Pancreas (tissue), 10 donors: ENCODE measurements at regions not wholly inside any gene's neighbourhood (a gene's known extent, or its start where the extent isn't known, plus 50 kb on each side); places are given as distances from the start of the nearest gene placed in this dataset.

Experiments used
- ATAC-seq, 4 donors: fragments of 200-7000 bp; cut with Tn5 transposase; one replicate each; pipeline versions ENCODE4 v1.8.0 to v1.9.1; 2020; ENCODE audit warnings: mild to moderate bottlenecking in 4 of 4, moderate library complexity in 4 of 4
- DNase-seq, 6 donors: peaks; one replicate each; pipeline ENCODE4 v3.0.0-alpha.2; 2020
- FAIRE-seq: peaks from 2 replicates; lab custom pipeline; 2012; peaks lifted over from hg19 to GRCh38; lab: Jason Lieb, UNC
- H3K27ac ChIP-seq, 4 donors: fragments of 200-600 bp; sonication (generic); 1 replicate in 3 of 4; 2 replicates in 1 of 4; pipeline versions ENCODE4 v1.5.0 to v1.8.0; 2020
- H3K27me3 ChIP-seq, 4 donors: fragments of 200-600 bp; one replicate each; pipeline ENCODE4 v1.8.0; 2021
- H3K36me3 ChIP-seq, 3 donors: fragments of 200-600 bp; sonication (generic) in 1 of 3; one replicate each; pipeline versions ENCODE4 v1.5.0 to v1.8.0; 2020 to 2021
- H3K4me1 ChIP-seq, 3 donors: fragments of 200-600 bp; one replicate each; pipeline ENCODE4 v1.8.0; 2021
- H3K4me3 ChIP-seq, 4 donors: fragments of 200-600 bp; sonication (generic) in 2 of 4; one replicate each; pipeline versions ENCODE4 v1.5.0 to v1.8.0; 2020 to 2021
- H3K9me3 ChIP-seq, 4 donors: fragments of 200-600 bp; one replicate each; pipeline ENCODE4 v1.8.0; 2021
- CTCF ChIP-seq, 4 donors: fragments of 200-600 bp; sonication (generic) in 3 of 4; IDR thresholded peaks; one replicate each; pipeline versions ENCODE4 v1.5.0 to v1.8.0; 2021; ENCODE audit warnings: antibody characterized with exemption in 4 of 4
- WGBS, 2 donors: extraction: QIAGEN DNeasy Blood & Tissue Kit; methylation state at CpG; one replicate each; pipeline ENCODE4 v1.1.7; 2013; 5-methylcytosine and 5-hydroxymethylcytosine counted together
- intact Hi-C, 3 donors: fragments of 100-400 bp; cut with DNase I; formaldehyde crosslinking; loops; one replicate each; pipeline versions ENCODE4 v1.11.1 to v1.14.2; 2022
- donor health status: healthy with polysubstance abuse.
- donor health status: DM: no; HTN: no; CAD: no; lungs with moderate emphysema.
- donor health status: DM: no; HTN: no; CAD: no.
- donor health status: control.
- donor health status: control.
- donor health status: Bipolar disorder and iron deficiency.
- donor health status: DM: yes; HTN: yes; CAD: no.
- donor health status: DM: no; HTN: no; CAD: no.
- donor health status: DM: no; HTN: no; CAD: no.
- donor health status: DM: yes; HTN: yes; CAD: no.

DNA sequence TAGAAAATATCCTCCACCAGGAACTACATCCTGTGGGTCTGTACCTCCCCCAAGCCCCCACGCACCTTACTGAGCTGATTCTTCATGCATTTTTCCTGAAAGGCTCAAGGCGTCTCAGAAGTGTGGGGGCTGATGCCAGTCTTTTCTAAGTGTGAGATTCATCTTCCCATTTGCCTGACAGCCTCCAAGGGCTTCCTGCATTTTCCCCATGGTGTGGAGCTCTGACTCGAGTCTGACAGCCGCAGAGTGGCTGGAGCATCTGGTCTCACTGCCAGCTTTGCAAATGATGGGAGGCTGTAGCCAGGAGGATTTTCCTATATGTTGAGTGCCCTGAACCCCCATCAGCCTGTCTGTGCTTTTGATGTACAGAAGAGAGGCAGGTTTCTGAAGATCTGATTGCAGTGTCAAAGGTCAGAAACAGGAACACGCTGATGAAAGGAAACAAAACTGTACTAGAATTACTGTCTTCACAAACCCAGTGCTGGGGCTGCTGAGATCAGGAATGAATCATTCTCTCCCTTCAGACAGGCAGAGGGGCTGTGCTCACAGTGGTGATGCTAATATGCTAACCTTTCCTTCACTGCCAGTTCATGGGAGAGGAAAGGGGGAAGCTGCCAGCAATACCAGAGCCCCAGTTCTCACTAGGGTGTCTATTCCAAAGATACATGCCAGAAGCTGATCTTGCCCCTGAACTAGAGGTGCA is 201.5 kb upstream of the C1orf174 start:
- H3K4me1 ChIP-seq: no peaks in the 10 kb centered on the region
- no peak for ATAC-seq
- H3K36me3 ChIP-seq: no peaks in the 10 kb centered on the region
- no peaks in the 10 kb centered on the region for H3K27me3 ChIP-seq
- peak in 1 of 6 donors; percentile 1 for DNase-seq
- no peak for TF ChIP-seq CTCF (IDR thresholded peaks at IDR 0.05)
- 20 to 21% methylated on average over 5 of the region's 5 CpGs for WGBS, 2 donors
- no peak overlapping the region for H3K4me3 ChIP-seq
- H3K27ac ChIP-seq: no peak overlapping the region
- no peaks in the 10 kb centered on the region for H3K9me3 ChIP-seq
- intact Hi-C loops: no loop called here
- no peak for FAIRE-seq

DNA sequence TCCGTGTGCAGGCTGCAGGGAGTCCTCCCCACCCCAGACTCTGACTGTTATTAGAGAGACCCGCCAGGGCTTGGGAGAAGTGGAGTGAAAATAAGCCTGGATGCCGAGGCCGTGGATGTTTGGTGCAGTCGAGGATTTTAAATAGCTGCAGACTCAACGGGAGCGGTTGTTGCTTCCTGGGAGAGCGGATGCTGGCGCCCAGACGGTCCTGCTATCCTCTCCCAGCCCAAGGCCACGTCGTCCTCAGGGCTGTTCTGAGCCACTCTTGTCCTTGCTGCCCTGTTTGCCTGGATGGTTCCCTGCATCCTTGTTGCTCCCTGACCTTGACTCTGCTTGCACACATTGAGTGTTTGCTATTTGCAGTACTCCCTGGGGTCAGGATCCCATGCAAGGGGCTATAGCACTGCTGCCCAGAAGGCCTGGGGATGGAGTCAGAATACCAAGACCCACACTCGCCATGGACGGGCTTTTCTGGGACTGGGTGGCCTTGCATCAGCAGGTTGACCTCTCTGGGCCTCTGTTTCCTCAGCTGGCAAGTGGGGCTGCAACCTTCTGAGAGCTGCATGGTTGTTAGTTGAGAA is 205.3 kb upstream of the C1orf174 start:
- H3K4me3 ChIP-seq: no peak overlapping the region
- ATAC-seq: no peak

GRCh38 chr1:4106731-4107130 is 206.7 kb upstream of the C1orf174 start:
- Histone ChIP-seq H3K9me3 (no peaks in the 10 kb centered on the region), H3K27me3 (no peaks in the 10 kb centered on the region), H3K27ac (no peak overlapping the region), H3K4me3 (no peak overlapping the region), H3K4me1 (no peaks in the 10 kb centered on the region), H3K36me3 (no peaks in the 10 kb centered on the region)
- no peak for TF ChIP-seq CTCF (IDR thresholded peaks at IDR 0.05)
- FAIRE-seq: no peak
- peak in 1 of 6 donors; percentile 3 for DNase-seq
- no peak for ATAC-seq
- intact Hi-C loops: no loop called here
- 49 to 68% methylated on average over 10 of the region's 10 CpGs for WGBS, 2 donors

More for the DNA sequence above, 205.3 kb upstream of the C1orf174 start:
- intact Hi-C loops: no loop called here
- Histone ChIP-seq H3K27ac (no peak overlapping the region), H3K4me1 (no peaks in the 10 kb centered on the region), H3K27me3 (no peaks in the 10 kb centered on the region), H3K36me3 (no peaks in the 10 kb centered on the region), H3K9me3 (no peaks in the 10 kb centered on the region)
- DNase-seq (peak in 1 of 6 donors; percentile 24), FAIRE-seq (no peak)
- whole genome bisulfite sequencing, 2 donors: 48 to 59% methylated on average over 14 of the region's 14 CpGs
- no peak for TF ChIP-seq CTCF (IDR thresholded peaks at IDR 0.05)

- H3K27ac ChIP-seq: no peak overlapping the region
- no peak for TF ChIP-seq CTCF (IDR thresholded peaks at IDR 0.05)
- no peak overlapping the region for H3K4me3 ChIP-seq
- WGBS, 2 donors: 56 to 71% methylated on average over 8 of the region's 8 CpGs
- no peaks in the 10 kb centered on the region for H3K9me3 ChIP-seq
- intact Hi-C loops: no loop called here
- FAIRE-seq (no peak), ATAC-seq (no peak), DNase-seq (peak in 1 of 6 donors; percentile 35)
- no peaks in the 10 kb centered on the region for H3K36me3 ChIP-seq
- H3K4me1 ChIP-seq: no peaks in the 10 kb centered on the region
- no peaks in the 10 kb centered on the region for H3K27me3 ChIP-seq
These were observed 207.2 kb upstream of the C1orf174 start for GRCh38 chr1:4107291-4107690.

DNA sequence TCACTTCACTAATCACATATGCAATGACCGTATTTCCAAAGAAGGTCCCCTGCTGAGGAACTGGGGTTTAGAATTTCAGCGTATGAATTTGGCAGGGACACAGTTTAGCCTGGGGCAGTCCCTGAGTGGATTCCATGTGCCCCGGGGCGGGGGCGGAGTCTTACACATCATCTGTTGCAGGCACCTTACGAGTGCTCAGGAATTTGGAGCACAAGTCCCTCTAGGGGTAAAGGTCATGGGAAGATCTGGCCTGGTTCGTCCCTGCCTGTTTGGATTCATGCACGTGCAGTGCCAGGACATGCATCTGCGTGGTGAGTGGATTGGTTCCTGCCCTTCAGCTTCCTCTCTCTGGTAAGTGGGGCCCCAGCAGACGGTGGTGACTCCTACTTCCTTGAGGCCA is 208.3 kb upstream of the C1orf174 start:
- DNase-seq: peak in 1 of 6 donors; percentile 34
- no peaks in the 10 kb centered on the region for H3K27me3 ChIP-seq
- no peaks in the 10 kb centered on the region for H3K4me1 ChIP-seq
- intact Hi-C loops: no loop called here
- H3K36me3 ChIP-seq: no peaks in the 10 kb centered on the region
- no peak for ATAC-seq
- FAIRE-seq: no peak
- no peaks in the 10 kb centered on the region for H3K9me3 ChIP-seq
- no peak overlapping the region for H3K4me3 ChIP-seq
- no peak overlapping the region for H3K27ac ChIP-seq
- WGBS, 2 donors: 36 to 37% methylated on average over 10 of the region's 10 CpGs
- TF ChIP-seq CTCF (IDR thresholded peaks at IDR 0.05): no peak
